NB4 (cell line): ENCODE measurements at regions not wholly inside any gene's neighbourhood (a gene's known extent, or its start where the extent isn't known, plus 50 kb on each side); places are given as distances from the start of the nearest gene placed in this dataset.

ENCODE experiments used
- CTCF ChIP-seq: IDR thresholded peaks from one replicate; pipeline ENCODE4 v1.5.1; 2012; ENCODE audit warnings: low read depth, low read length
- MAX ChIP-seq: IDR thresholded peaks from 2 replicates; pipeline ENCODE4 v1.6.1; 2011; ENCODE audit warnings: low read depth, low read length
- MYC ChIP-seq: IDR thresholded peaks from 2 replicates; pipeline ENCODE4 v1.6.1; 2011; ENCODE audit warnings: low read depth, low read length
- POLR2A ChIP-seq: IDR thresholded peaks from 2 replicates; pipeline ENCODE4 v1.6.1; 2011; ENCODE audit warnings: mild to moderate bottlenecking; ENCODE audit not compliant: insufficient read length; ENCODE audit errors: extremely low read depth

GRCh38 chrX:9310616-9311015 is 154.2 kb upstream of the TBL1X start:
- TF ChIP-seq CTCF (no peak), MAX (no peak), POLR2A (no peak), MYC (no peak)
